GM21367 (cell line): ENCODE measurements at regions not wholly inside any gene's neighbourhood (a gene's known extent, or its start where the extent isn't known, plus 50 kb on each side); places are given as distances from the start of the nearest gene placed in this dataset.

Experiments used
- ATAC-seq: cut with Tn5 transposase; IDR thresholded peaks from one replicate; pipeline ENCODE4 v1.9.1; 2021; ENCODE audit not compliant: unreplicated experiment

DNA sequence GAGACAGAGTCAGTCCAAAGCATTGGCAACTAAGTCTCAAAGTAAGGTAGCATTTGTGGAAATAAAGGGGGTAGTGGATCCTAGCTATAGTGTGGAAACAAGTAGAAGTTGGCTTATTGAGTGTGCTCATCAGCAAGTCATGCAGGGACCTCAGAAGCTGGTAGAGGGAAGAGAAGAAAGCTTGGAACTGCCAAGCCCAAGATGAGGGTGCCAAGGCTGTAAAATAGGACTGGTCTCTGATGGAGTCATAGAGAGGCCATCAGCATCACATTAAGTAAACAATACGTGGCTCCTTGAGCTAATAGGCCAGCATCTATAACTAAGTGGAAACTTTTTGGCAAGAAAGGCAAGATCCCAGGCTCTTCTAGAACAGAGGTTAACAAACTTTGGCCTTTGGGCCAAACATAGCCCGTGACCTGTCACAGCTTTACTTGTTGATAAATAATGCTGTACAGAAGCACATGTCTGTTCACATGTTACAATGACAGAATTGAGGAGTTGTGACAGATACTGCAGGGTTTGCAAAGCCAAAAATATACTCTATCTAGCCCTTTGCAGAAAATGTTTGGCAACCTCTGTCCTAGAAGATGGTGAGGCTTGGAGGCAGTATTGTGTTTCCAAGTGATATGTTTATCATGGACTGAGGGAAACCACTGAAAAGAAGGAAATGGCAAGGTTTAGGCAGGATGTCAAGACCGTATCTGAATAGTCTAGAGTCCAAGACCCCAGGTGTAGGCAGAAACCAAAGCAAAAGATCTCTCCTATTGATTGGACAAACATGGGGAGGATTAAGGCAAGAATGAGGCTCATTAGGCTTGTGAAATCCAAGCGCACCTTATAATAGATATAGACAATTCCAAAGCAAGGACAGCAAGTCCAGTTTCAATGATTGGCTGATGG, 62.5 kb upstream of the CD44 start:
- no peak for ATAC-seq

DNA sequence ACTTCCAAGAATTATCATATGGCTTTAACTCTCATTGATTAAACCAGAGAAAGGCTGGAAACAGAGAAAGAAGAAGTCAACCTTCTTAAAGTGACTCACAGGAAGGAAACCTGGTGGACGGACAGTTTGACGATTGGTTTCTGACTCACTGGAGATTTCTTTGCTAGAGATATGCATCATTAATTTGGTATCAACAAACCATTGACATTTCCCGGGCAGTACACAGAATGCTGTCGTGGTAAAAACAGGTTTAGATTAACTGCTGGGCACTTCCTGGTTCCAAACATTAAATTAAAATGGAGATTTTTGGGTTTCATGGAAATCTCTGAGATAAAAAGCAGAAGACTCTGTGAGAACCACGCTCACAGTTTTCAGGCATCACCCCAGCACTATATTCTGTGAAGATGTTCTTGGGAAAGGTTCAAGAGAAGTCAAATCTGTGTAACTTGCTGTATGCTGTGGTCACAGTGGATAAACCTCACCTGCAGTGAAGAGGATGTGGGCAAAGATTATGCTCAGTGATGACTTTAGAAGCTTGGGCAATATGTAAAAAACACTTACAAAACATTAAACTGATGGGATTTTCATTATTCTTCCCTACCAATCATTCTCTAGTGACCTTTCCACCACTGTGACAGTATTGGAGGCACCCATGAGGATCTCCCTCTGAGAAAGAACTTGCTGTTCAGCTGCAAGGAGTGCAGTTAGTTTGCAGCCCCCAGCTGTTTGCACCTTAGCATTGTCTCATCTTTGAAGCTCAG, 61.1 kb upstream of the CD44 start:
- ATAC-seq, result peak; percentile 50

DNA sequence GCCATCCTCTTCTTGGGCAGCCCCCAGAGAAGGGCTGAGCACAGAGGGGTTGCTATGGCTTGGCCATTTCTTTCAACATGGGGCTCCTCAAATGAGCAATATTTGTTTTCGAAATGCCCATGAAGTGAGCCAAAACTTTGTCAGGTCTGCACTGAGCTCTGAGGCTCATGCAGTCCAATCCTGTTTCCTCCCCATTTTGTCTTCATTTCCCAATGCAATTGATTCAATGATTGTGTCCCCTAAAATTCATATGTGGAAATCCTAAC, 60.6 kb upstream of the CD44 start:
- ATAC-seq, result no peak

DNA sequence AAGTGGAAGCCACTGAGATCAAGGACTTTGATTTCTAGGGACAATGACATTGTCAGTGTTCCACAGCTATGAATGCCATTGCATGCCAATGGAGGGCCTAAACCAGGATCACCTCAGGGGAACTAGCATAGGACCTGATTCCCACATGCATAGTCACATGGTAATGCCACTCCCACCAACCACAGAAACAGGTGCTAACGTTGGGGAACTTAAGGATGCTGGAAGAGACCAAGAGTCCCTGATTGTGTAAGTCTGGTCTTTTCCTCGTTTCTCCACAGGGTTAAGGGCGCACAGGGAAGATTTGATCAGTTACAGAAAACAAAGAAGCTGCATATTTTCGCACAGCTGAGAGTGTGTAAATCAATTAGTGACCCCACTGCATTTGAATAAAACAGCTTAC, 59.4 kb upstream of the CD44 start:
- no peak for ATAC-seq

DNA sequence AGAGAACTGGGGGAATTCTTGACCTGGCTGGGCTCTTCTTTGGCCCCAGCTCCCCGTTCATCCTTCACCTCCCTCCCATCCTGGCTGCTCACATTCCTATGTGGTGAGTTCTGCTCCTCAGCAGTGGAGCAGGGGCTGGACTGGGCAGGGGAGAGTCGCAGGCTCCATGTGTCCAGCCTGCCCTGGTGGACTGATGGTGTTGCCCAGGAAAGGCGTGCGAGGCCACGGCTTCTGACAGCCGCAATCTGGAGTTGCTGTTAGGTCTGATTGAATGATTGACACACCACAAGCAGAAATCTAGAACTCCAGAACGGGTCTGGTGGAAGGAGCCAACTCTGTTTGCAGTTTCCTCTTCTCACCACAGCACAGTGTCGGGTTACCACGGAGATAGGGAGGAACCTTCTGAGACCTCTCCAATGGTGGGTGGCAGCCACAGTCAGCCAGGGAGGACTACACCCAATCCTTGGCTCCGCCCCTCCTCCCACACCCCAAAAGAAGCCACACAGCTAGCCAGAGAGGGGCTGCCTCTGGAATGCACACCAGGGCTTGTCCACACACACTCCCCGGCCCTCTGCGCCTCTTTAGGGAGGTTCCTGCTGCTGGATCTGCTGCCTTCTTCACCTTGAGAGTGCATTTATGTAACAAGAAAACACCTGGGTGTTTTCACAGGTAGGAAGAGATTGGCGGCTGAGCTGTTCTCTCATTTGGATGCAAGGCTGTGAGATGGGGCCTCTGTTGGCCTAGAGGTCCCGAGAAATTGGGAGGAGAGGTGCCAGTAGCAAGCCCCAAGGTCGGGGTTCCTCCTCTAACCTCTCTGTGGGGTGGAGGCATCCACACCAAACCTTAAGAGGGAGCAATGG, 56.4 kb upstream of the CD44 start:
- ATAC-seq, result peak; percentile 69

DNA sequence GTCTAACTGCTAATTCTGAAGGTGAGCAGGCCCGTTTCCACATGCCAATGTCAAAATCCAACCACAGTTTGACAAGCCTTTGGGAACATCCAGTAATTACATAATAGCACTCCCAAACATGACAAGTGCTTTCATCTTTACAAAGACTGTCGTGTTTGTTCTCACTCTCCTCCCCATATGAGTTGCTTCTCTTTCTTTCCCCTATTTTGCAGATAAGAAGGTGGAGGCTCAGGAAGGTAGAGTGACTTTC, 55.9 kb upstream of the CD44 start:
- ATAC-seq, result no peak

DNA sequence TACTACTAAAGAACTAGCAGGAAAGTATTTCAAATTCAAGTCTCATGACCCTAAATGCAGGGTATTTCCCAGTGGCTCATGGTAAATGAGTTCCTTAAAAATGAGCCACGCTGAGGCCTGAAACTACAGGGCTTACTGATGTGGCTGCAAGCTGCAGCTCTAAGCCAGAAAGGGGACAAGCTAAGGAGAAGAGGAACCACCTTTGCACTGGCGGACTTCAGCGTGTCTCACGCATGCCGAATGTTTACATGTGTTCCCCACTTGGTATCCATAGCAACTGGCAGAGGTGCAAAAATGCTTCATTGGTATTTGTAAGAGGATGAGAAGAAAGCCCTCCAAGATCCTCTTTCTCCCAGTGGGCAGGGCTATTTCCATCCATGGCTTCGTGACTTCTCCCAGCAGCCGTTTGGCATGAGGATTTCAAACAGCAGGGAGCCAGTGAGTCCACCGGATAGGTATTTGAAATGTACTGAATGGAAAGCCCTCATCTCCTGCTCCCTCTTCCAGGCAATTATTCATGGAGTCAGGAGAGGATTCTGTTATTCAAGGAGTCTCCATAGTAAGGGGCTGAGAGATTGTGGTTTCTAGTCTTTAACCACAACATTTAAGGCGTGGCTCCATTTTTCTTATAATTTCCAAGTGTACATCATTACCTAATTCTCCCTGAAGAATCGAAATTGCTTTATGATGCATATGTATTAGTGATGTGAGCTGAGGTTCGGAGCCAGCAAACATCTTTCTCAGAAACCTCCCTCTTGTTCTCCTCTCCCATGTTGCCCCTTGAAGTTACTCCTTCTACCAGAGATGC, 55.3 kb upstream of the CD44 start:
- peak; percentile 56 for ATAC-seq

DNA sequence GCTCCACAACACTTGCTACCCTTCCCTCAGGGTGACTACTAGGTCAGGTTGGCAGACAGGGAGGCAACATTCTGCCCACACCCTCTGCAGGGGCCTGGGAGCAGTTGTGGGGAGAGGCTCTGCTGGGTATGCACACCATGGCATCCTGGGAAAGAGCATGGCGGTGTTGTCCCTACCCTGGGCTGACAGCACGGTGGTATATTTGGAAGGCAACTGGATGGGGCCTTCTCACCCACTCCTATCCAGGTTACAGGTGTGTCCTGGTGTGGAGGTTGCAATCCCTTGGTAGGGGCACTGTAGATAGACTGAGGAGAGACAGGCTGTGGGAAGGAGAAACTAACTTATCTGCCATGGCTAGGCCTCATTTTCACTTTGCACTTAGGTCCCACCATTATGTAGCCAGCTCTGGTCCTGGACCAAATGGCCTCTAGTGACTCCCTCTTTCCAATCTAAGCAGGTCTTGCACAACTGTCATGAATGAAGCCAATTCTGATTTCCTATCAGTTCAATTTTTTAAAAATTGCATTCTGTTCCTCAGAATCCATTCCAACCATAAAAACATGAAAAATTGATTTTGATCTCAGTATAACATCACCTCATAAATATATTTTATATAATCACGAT, 54.0 kb upstream of the CD44 start:
- ATAC-seq, result no peak

DNA sequence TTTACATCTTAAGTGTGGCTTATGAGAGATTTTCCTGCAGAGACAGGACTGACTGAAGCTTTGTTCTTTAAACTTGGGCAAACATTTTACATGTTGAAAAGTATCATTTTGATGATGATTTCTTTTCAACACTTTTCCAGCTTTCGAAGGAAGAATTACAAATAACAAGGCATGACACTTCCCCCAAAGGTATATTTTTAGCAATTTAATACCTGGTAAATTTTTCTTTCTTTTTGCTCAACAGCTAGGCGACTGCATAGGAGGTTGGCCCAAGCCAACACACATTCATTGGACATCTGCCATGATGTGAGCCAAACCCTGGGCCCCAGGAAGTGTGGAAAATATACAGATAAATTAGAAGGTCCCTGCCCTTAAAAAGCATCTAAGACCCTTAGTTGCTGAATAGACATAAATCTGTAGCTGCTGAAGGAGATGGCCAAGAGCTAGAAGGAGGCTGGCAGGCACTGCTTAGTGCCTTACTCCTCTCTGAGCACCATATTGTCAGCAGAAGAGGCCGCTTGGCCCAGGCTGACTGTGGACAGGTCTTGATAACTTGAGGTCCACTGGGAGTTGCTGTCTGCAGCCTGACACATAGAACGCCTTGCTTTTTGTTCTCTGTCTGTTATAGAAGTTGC, 53.3 kb upstream of the CD44 start:
- ATAC-seq, result no peak

DNA sequence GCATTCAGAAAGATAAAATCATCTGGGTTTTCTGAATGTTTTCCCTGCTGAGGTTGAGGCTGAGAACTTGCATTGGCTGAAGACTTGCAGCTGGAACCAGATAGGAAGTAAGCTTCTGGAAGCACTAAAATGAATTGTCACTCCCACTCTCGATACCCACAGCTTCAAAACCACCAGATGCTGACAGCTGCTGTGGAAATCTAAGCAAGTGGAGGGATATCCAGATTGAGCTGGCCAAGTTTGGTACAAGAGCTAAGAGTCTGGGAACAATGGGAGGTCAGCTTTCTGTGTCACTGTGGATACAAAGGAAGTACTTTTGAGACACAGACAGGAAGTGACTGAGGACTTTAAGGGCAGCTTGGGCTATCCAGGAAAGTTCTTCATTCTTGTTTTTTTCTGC, 51.3 kb upstream of the CD44 start:
- ATAC-seq, result no peak

DNA sequence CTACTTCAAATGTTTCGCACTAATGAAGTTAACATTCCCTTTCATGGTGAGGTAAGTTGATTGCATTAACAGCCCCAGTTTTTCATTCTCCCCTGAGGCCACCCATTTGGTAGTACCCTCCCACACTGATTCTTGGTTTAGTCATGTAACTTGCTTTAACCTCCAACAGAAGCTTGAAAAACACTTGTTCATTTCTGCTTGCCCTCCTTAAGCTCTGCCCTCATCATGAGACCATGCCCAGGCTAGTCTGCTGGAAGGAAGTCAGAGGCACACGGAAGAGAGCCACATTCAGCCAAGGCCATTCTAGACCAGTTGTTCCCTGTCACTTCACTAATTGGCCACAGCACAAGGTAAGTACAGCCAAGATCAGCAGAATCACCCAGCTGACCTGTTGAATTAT, 50.7 kb upstream of the CD44 start:
- ATAC-seq, result no peak

DNA sequence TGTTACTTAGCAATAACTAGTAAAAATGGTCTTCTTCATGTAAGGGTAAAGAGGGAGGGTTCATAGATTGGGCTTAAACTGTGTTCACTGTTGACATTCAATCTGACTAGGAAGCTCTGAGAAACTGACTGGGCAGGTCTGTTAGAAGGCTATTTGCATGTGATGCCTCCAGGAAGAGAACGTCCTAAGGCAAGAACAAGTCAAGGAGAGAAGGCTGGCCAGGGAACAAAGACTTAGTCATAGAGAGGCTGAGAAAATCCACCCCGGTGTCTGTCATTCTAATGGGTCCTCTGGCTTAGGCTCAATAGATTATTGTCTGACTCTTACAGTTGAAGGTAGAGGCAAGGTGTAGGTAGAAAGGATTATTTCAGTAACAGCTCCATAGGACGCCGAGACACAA, 50.3 kb upstream of the CD44 start:
- no peak for ATAC-seq
